ENCODE measurements at regions not wholly inside any gene's neighbourhood (a gene's known extent, or its start where the extent isn't known, plus 50 kb on each side); places are given as distances from the start of the nearest gene placed in this dataset.

- Histone ChIP-seq H3K4me1 (ENCODE audit: insufficient read depth) (no peaks in the 10 kb centered on the region), H2AFZ (no peak overlapping the region), H3F3A (replicated peaks; ENCODE audit: low read depth) (no peaks in the 10 kb centered on the region), H3K4me2 (no peak overlapping the region), H3K4me3 (no peak overlapping the region), H3K36me3 (ENCODE audit: insufficient read depth) (0 out of 2 replicates have a peak, but pooled peaks cover 8% of the 10 kb centered on the region), H3K79me2 (replicated peaks; ENCODE audit: insufficient read depth) (no peaks in the 10 kb centered on the region), H3K27ac (ENCODE audit: low read depth) (no peak overlapping the region), H3K27me3 (ENCODE audit: insufficient read depth) (no peaks in the 10 kb centered on the region), H4K20me1 (replicated peaks; ENCODE audit: insufficient read depth) (no peaks in the 10 kb centered on the region), H3K9me2 (ENCODE audit: insufficient read depth) (no peaks in the 10 kb centered on the region)
- no peak for DNase-seq (ENCODE audit: low spot score)
- TF ChIP-seq STAT1 (IDR thresholded peaks at IDR 0.05; ENCODE audit: unreplicated experiment) (no peak), CTCF (conservative IDR thresholded peaks at IDR 0.05; ENCODE audit: low read depth in 2 of 2) (no peak), NANOG (IDR thresholded peaks at IDR 0.05; ENCODE audit: borderline replicate concordance) (no peak), ZNF462 (CRISPR knock-in tag; IDR thresholded peaks at IDR 0.05) (no peak), EZH2phosphoT487 (IDR thresholded peaks at IDR 0.05; ENCODE audit: unreplicated experiment) (no peak), JUNB (IDR thresholded peaks at IDR 0.05; ENCODE audit: unreplicated experiment) (no peak), ZNF114 (CRISPR knock-in tag; IDR thresholded peaks at IDR 0.05) (no peak), EZH2 (IDR thresholded peaks at IDR 0.05; ENCODE audit: low read depth, unreplicated experiment) (no peak), ETS1 (IDR thresholded peaks at IDR 0.05) (no peak), CREB1 (CRISPR knock-in tag; IDR thresholded peaks at IDR 0.05; ENCODE audit: low read depth) (no peak), ZNF331 (CRISPR knock-in tag; IDR thresholded peaks at IDR 0.05; ENCODE audit: low read depth) (no peak), POLR2AphosphoS5 (IDR thresholded peaks at IDR 0.05; ENCODE audit: low read depth) (no peak)
- TF ChIP-seq, protein P1, sequence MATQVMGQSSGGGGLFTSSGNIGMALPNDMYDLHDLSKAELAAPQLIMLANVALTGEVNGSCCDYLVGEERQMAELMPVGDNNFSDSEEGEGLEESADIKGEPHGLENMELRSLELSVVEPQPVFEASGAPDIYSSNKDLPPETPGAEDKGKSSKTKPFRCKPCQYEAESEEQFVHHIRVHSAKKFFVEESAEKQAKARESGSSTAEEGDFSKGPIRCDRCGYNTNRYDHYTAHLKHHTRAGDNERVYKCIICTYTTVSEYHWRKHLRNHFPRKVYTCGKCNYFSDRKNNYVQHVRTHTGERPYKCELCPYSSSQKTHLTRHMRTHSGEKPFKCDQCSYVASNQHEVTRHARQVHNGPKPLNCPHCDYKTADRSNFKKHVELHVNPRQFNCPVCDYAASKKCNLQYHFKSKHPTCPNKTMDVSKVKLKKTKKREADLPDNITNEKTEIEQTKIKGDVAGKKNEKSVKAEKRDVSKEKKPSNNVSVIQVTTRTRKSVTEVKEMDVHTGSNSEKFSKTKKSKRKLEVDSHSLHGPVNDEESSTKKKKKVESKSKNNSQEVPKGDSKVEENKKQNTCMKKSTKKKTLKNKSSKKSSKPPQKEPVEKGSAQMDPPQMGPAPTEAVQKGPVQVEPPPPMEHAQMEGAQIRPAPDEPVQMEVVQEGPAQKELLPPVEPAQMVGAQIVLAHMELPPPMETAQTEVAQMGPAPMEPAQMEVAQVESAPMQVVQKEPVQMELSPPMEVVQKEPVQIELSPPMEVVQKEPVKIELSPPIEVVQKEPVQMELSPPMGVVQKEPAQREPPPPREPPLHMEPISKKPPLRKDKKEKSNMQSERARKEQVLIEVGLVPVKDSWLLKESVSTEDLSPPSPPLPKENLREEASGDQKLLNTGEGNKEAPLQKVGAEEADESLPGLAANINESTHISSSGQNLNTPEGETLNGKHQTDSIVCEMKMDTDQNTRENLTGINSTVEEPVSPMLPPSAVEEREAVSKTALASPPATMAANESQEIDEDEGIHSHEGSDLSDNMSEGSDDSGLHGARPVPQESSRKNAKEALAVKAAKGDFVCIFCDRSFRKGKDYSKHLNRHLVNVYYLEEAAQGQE (IDR thresholded peaks at IDR 0.05; ENCODE audit: unreplicated experiment), result no peak
- Mint-ChIP-seq H3K27me3 (ENCODE audit: insufficient read depth, low read depth, poor library complexity) (no peaks in the 10 kb centered on the region), H3K9me3 (peaks cover 11% of the 10 kb centered on the region), H3K27ac (no peak overlapping the region), H3K4me3 (no peak overlapping the region), H3K36me3 (ENCODE audit: low read depth) (no peaks in the 10 kb centered on the region; the same call in 2 of the 3 replicates), H3K4me1 (peaks cover 21% of the 10 kb centered on the region)
- no peak for ATAC-seq
Observed at GRCh38 chr1:4851385-4852065, 197.1 kb downstream of the AJAP1 start.
